CD4-positive, alpha-beta T cell treated with Interleukin-17A for 1 hour (primary cell): ENCODE measurements at regions not wholly inside any gene's neighbourhood (a gene's known extent, or its start where the extent isn't known, plus 50 kb on each side); places are given as distances from the start of the nearest gene placed in this dataset.
"Not testable (repeated sequence)": the region's sequence is repeated elsewhere in the genome, so short reads cannot be mapped to it uniquely, and the experiment has no call there.

ENCODE experiments used
- DNase-seq: peaks from one replicate; pipeline ENCODE4 v3.0.0-alpha.2; 2020

- no peak for DNase-seq
These were observed 340.4 kb downstream of the OTUD1 start for GRCh38 chr10:23779301-23779700.

- DNase-seq, result no peak
These were observed 341.5 kb downstream of the OTUD1 start for GRCh38 chr10:23780331-23780730.

GRCh38 chr10:23786594-23786993 lies 347.7 kb downstream of the OTUD1 start:
- no peak for DNase-seq

- DNase-seq, result no peak
These were observed 354.7 kb downstream of the OTUD1 start for GRCh38 chr10:23793577-23793976.

- not testable (repeated sequence) for DNase-seq
These were observed 358.6 kb downstream of the OTUD1 start for GRCh38 chr10:23797452-23797851.

GRCh38 chr10:23804125-23804524 lies 365.2 kb downstream of the OTUD1 start:
- DNase-seq, result no peak

- DNase-seq, result no peak
These were observed 374.8 kb downstream of the OTUD1 start for GRCh38 chr10:23813687-23814086.

- no peak for DNase-seq
These were observed 379.6 kb downstream of the OTUD1 start for GRCh38 chr10:23818484-23818883.

GRCh38 chr10:23820792-23821191 lies 381.9 kb downstream of the OTUD1 start:
- DNase-seq, result no peak

- no peak for DNase-seq
These were observed 384.1 kb upstream of the KIAA1217 start for GRCh38 chr10:23824822-23825221.

GRCh38 chr10:23826421-23826820 lies 382.5 kb upstream of the KIAA1217 start:
- no peak for DNase-seq

- no peak for DNase-seq
These were observed 379.4 kb upstream of the KIAA1217 start for GRCh38 chr10:23829556-23829955.

- DNase-seq, result no peak
These were observed 374.8 kb upstream of the KIAA1217 start for GRCh38 chr10:23834091-23834490.

GRCh38 chr10:23850631-23851030 lies 358.3 kb upstream of the KIAA1217 start:
- DNase-seq, result no peak

- DNase-seq, result no peak
These were observed 349.3 kb upstream of the KIAA1217 start for GRCh38 chr10:23859598-23859997.

- DNase-seq, result no peak
These were observed 344.2 kb upstream of the KIAA1217 start for GRCh38 chr10:23864631-23865147.

GRCh38 chr10:23866985-23867384 lies 342.0 kb upstream of the KIAA1217 start:
- DNase-seq, result not testable (repeated sequence)

- no peak for DNase-seq
These were observed 340.8 kb upstream of the KIAA1217 start for GRCh38 chr10:23868121-23868520.

- DNase-seq, result no peak
These were observed 339.4 kb upstream of the KIAA1217 start for GRCh38 chr10:23869548-23869947.

- DNase-seq, result no peak
These were observed 338.9 kb upstream of the KIAA1217 start for GRCh38 chr10:23869996-23870395.

GRCh38 chr10:23870651-23871610 lies 338.0 kb upstream of the KIAA1217 start:
- no peak for DNase-seq

- DNase-seq, result no peak
These were observed 336.6 kb upstream of the KIAA1217 start for GRCh38 chr10:23872290-23872689.

- DNase-seq, result no peak
These were observed 331.1 kb upstream of the KIAA1217 start for GRCh38 chr10:23877791-23878320.

- no peak for DNase-seq
These were observed 324.3 kb upstream of the KIAA1217 start for GRCh38 chr10:23884670-23885069.
